ENCODE measurements at regions not wholly inside any gene's neighbourhood (a gene's known extent, or its start where the extent isn't known, plus 50 kb on each side); places are given as distances from the start of the nearest gene placed in this dataset.

GRCh38 chr6:90788781-90789180 is 201.9 kb upstream of the MAP3K7 start:
- no peak overlapping the region for H3K9ac ChIP-seq (ENCODE audit: insufficient read depth, low read length)
- no peaks in the 10 kb centered on the region for H3K27me3 ChIP-seq (ENCODE audit: control insufficient read depth, insufficient read depth, low read length)
- no peaks in the 10 kb centered on the region for H3K9me3 ChIP-seq (ENCODE audit: control insufficient read depth, insufficient read depth, low read depth, low read length)
- H3K4me1 ChIP-seq (ENCODE audit: control insufficient read depth, extremely low read depth, insufficient read depth, low read length): no peaks in the 10 kb centered on the region
- H3K79me2 ChIP-seq (ENCODE audit: control insufficient read depth, insufficient read depth, low read length): no peaks in the 10 kb centered on the region
- H2AFZ ChIP-seq (ENCODE audit: low read length): no peak overlapping the region
- H3K4me2 ChIP-seq (ENCODE audit: extremely low read depth, insufficient read depth, low read length): no peak overlapping the region
- H3K36me3 ChIP-seq (ENCODE audit: control insufficient read depth, insufficient read depth, low read length): no peaks in the 10 kb centered on the region
- DNase-seq (ENCODE audit: low read depth in 2 of 2): no peak
- no peaks in the 10 kb centered on the region for H4K20me1 ChIP-seq (ENCODE audit: control insufficient read depth, extremely low read depth, insufficient read depth, low read length)
- TF ChIP-seq EZH2 (IDR thresholded peaks at IDR 0.05; ENCODE audit: low read length, missing control alignments) (no peak), CTCF (conservative IDR thresholded peaks at IDR 0.05 in 1 of 2, IDR thresholded peaks at IDR 0.05 in 1 of 2; ENCODE audit: low read depth in 1 of 2, low read length in 2 of 2) (no peak)
- no peak overlapping the region for H3K4me3 ChIP-seq (replicated peaks in 1 of 4; ENCODE audit: control extremely low read depth in 1 of 4, insufficient read depth in 1 of 4, low read depth in 3 of 4, low read length in 4 of 4)
- H3K27ac ChIP-seq (ENCODE audit: insufficient read depth, low read length): no peak overlapping the region

GRCh38 chr6:90787446-90787845 is 200.6 kb upstream of the MAP3K7 start:
- H3K27ac ChIP-seq (ENCODE audit: insufficient read depth, low read length): no peak overlapping the region
- no peaks in the 10 kb centered on the region for H3K79me2 ChIP-seq (ENCODE audit: control insufficient read depth, insufficient read depth, low read length)
- no peaks in the 10 kb centered on the region for H3K4me1 ChIP-seq (ENCODE audit: control insufficient read depth, extremely low read depth, insufficient read depth, low read length)
- H3K4me2 ChIP-seq (ENCODE audit: extremely low read depth, insufficient read depth, low read length): no peak overlapping the region
- DNase-seq (ENCODE audit: low read depth in 2 of 2): no peak
- no peak for TF ChIP-seq EZH2 (IDR thresholded peaks at IDR 0.05; ENCODE audit: low read length, missing control alignments)
- no peak for TF ChIP-seq CTCF (conservative IDR thresholded peaks at IDR 0.05 in 1 of 2, IDR thresholded peaks at IDR 0.05 in 1 of 2; ENCODE audit: low read depth in 1 of 2, low read length in 2 of 2)
- no peak overlapping the region for H3K4me3 ChIP-seq (replicated peaks in 1 of 4; ENCODE audit: control extremely low read depth in 1 of 4, insufficient read depth in 1 of 4, low read depth in 3 of 4, low read length in 4 of 4)
- no peak overlapping the region for H2AFZ ChIP-seq (ENCODE audit: low read length)
- H3K27me3 ChIP-seq (ENCODE audit: control insufficient read depth, insufficient read depth, low read length): no peaks in the 10 kb centered on the region
- H4K20me1 ChIP-seq (ENCODE audit: control insufficient read depth, extremely low read depth, insufficient read depth, low read length): no peaks in the 10 kb centered on the region
- no peaks in the 10 kb centered on the region for H3K9me3 ChIP-seq (ENCODE audit: control insufficient read depth, insufficient read depth, low read depth, low read length)
- H3K9ac ChIP-seq (ENCODE audit: insufficient read depth, low read length): no peak overlapping the region
- H3K36me3 ChIP-seq (ENCODE audit: control insufficient read depth, insufficient read depth, low read length): no peaks in the 10 kb centered on the region

- Histone ChIP-seq H3K4me3 (replicated peaks in 1 of 4; ENCODE audit: control extremely low read depth in 1 of 4, insufficient read depth in 1 of 4, low read depth in 3 of 4, low read length in 4 of 4) (no peak overlapping the region), H2AFZ (ENCODE audit: low read length) (no peak overlapping the region), H3K79me2 (ENCODE audit: control insufficient read depth, insufficient read depth, low read length) (no peaks in the 10 kb centered on the region), H3K9ac (ENCODE audit: insufficient read depth, low read length) (no peak overlapping the region), H3K9me3 (ENCODE audit: control insufficient read depth, insufficient read depth, low read depth, low read length) (no peaks in the 10 kb centered on the region), H3K4me1 (ENCODE audit: control insufficient read depth, extremely low read depth, insufficient read depth, low read length) (no peaks in the 10 kb centered on the region), H3K27ac (ENCODE audit: insufficient read depth, low read length) (no peak overlapping the region), H4K20me1 (ENCODE audit: control insufficient read depth, extremely low read depth, insufficient read depth, low read length) (no peaks in the 10 kb centered on the region), H3K4me2 (ENCODE audit: extremely low read depth, insufficient read depth, low read length) (no peak overlapping the region), H3K36me3 (ENCODE audit: control insufficient read depth, insufficient read depth, low read length) (no peaks in the 10 kb centered on the region), H3K27me3 (ENCODE audit: control insufficient read depth, insufficient read depth, low read length) (no peaks in the 10 kb centered on the region)
- DNase-seq (ENCODE audit: low read depth in 2 of 2): no peak
- no peak for TF ChIP-seq CTCF (conservative IDR thresholded peaks at IDR 0.05 in 1 of 2, IDR thresholded peaks at IDR 0.05 in 1 of 2; ENCODE audit: low read depth in 1 of 2, low read length in 2 of 2)
- no peak for TF ChIP-seq EZH2 (IDR thresholded peaks at IDR 0.05; ENCODE audit: low read length, missing control alignments)
Measured at GRCh38 chr6:90780778-90781177, 193.9 kb upstream of the MAP3K7 start.

All from fibroblast of lung (primary cell).